ENCODE measurements at regions not wholly inside any gene's neighbourhood (a gene's known extent, or its start where the extent isn't known, plus 50 kb on each side); places are given as distances from the start of the nearest gene placed in this dataset.

GRCh38 chr12:46663318-46663717, 162.5 kb downstream of the SLC38A4 start:
- no peak for TF ChIP-seq CTCF (IDR thresholded peaks at IDR 0.05)
- Mint-ChIP-seq H3K9me3 (no peaks in the 10 kb centered on the region), H3K27ac (no peak overlapping the region), H3K4me1 (peaks cover 31% of the 10 kb centered on the region), H3K4me3 (no peak overlapping the region), H3K27me3 (no peaks in the 10 kb centered on the region), H3K36me3 (ENCODE audit: low read depth) (no peaks in the 10 kb centered on the region)
- intact Hi-C loops (cut with micrococcal nuclease), result no loop called here
- ChIA-PET POLR2A (no interaction called here), CTCF (interaction anchor here (1.0 to 1.4 kb wide), 2 partner anchors 292 to 538 kb away, joined by 3 to 5 read pairs; no protein-coding TSS in a partner anchor)
- no peak for ATAC-seq (ENCODE audit: low read depth)
- DNase-seq, result no peak

- H3K4me3 Mint-ChIP-seq, result peak overlapping the region; percentile 3
- H3K27me3 Mint-ChIP-seq, result no peaks in the 10 kb centered on the region
- H3K36me3 Mint-ChIP-seq (ENCODE audit: low read depth), result no peaks in the 10 kb centered on the region
- intact Hi-C loops (cut with micrococcal nuclease), result loop anchor here (1.0 to 2.0 kb wide), 9 partner anchors 290 to 670 kb away; partner anchors contain the start of genes SCAF11 and SLC38A1
- CTCF ChIA-PET, result interaction anchor here (0.6 to 2.1 kb wide), 25 partner anchors 14 to 589 kb away, joined by 3 to 22 read pairs (median 3); partner anchors contain the start of gene SLC38A1
- ATAC-seq (ENCODE audit: low read depth) (peak; percentile 94), DNase-seq (no peak)
- H3K9me3 Mint-ChIP-seq, result no peaks in the 10 kb centered on the region
- H3K4me1 Mint-ChIP-seq, result peaks cover 31% of the 10 kb centered on the region
- POLR2A ChIA-PET, result interaction anchor here (0.6 to 1.9 kb wide), 5 partner anchors 274 to 297 kb away, joined by 3 to 26 read pairs (median 3); no protein-coding TSS in a partner anchor
- TF ChIP-seq CTCF (IDR thresholded peaks at IDR 0.05), result no peak
- H3K27ac Mint-ChIP-seq, result no peak overlapping the region
These were observed 164.5 kb downstream of the SLC38A4 start for GRCh38 chr12:46661110-46661845.

GRCh38 chr12:46660719-46661109, 165.1 kb downstream of the SLC38A4 start:
- POLR2A ChIA-PET, result interaction anchor here (0.8 to 1.9 kb wide), 2 partner anchors 288 to 290 kb away, joined by 3 to 26 read pairs; no protein-coding TSS in a partner anchor

GRCh38 chr12:46660276-46660675, 165.5 kb downstream of the SLC38A4 start:
- POLR2A ChIA-PET, result no interaction called here
- no peak overlapping the region for H3K4me3 Mint-ChIP-seq
- no peak for ATAC-seq (ENCODE audit: low read depth)

More at GRCh38 chr12:46660719-46661109, 165.1 kb downstream of the SLC38A4 start:
- CTCF ChIA-PET, result interaction anchor here (1.0 to 2.1 kb wide), 19 partner anchors 14 to 589 kb away, joined by 3 to 22 read pairs (median 4); partner anchors contain the start of gene SLC38A1
- Mint-ChIP-seq H3K9me3 (no peaks in the 10 kb centered on the region), H3K27me3 (no peaks in the 10 kb centered on the region), H3K36me3 (ENCODE audit: low read depth) (no peaks in the 10 kb centered on the region), H3K4me3 (peak overlapping the region; percentile 3), H3K4me1 (peaks cover 31% of the 10 kb centered on the region), H3K27ac (no peak overlapping the region)
- ATAC-seq (ENCODE audit: low read depth) (no peak), DNase-seq (no peak)
- no peak for TF ChIP-seq CTCF (IDR thresholded peaks at IDR 0.05)
- intact Hi-C loops (cut with micrococcal nuclease), result loop anchor here (1.0 to 2.0 kb wide), 9 partner anchors 289 to 670 kb away; partner anchors contain the start of genes SCAF11 and SLC38A1

More at GRCh38 chr12:46660276-46660675, 165.5 kb downstream of the SLC38A4 start:
- H3K4me1 Mint-ChIP-seq, result peaks cover 31% of the 10 kb centered on the region
- H3K27me3 Mint-ChIP-seq, result no peaks in the 10 kb centered on the region
- intact Hi-C loops (cut with micrococcal nuclease), result loop anchor here (2.0 kb wide), 2 partner anchors 391 to 669 kb away; partner anchors contain the start of genes SCAF11 and SLC38A1
- CTCF ChIA-PET, result no interaction called here
- no peaks in the 10 kb centered on the region for H3K9me3 Mint-ChIP-seq
- DNase-seq, result no peak
- no peak for TF ChIP-seq CTCF (IDR thresholded peaks at IDR 0.05)
- no peak overlapping the region for H3K27ac Mint-ChIP-seq
- H3K36me3 Mint-ChIP-seq (ENCODE audit: low read depth), result no peaks in the 10 kb centered on the region
